ENCODE measurements at regions not wholly inside any gene's neighbourhood (a gene's known extent, or its start where the extent isn't known, plus 50 kb on each side); places are given as distances from the start of the nearest gene placed in this dataset.

DNA sequence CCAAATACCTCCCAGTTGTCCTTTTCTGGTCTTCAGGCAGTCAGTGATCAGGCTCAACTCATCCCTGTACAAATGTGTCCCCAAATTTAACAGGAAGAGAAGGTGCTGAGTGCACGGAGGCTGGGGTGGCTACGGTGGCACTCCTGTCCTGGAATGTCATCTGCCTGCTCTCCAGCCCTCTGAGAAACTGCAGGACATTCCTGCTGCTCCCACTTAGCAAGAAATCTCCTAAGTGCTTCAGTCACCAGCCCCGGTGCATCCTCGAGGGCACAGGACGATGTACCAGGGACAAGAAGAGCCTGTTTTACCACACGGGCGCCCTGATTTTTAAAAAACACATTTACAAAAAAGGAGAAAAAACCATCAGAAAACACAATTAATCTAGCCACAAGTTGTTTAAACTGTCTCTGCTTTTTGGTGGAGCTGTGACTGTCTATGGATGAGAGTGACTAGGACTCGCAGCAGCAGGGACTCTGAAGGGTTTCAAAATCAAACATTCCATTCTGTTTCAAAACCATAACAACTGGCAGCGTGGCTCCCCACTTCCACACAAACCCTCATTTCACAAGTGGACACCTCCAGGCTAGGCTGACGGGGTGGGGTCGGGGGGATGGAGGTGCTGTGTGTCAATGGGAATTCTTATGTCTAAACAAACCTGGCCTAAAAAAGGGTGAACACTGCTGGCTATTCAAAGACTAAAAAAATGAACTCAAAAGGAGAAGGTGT lies 65.3 kb upstream of the CNEP1R1 start:
- TF ChIP-seq YY1 (IDR thresholded peaks at IDR 0.05; ENCODE audit: insufficient read depth, insufficient read length): no peak
- no peak for TF ChIP-seq SUZ12 (IDR thresholded peaks at IDR 0.05; ENCODE audit: extremely low read depth, insufficient read depth, insufficient read length)

All from NT2/D1 (cell line).